ENCODE measurements at regions not wholly inside any gene's neighbourhood (a gene's known extent, or its start where the extent isn't known, plus 50 kb on each side); places are given as distances from the start of the nearest gene placed in this dataset.

DNA sequence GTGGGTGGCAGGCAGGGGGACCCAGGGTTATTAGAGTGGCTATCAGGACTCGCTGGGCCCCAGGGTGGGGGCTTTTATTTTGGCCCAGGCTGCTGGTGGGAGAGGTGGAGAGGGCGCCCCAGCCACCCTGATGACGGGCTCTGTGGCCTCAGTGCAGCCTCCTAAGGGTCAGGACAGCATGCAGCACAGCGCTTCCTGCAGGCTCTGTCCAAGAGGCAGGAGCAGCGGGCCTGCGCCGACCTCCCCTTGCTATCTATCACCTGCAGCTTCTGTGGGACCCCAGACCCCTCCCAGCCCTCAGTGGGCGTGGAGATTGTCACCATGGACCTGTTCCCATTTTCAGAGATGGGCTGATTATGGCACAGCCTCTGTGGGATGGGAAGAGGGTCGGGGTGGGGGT is 54.3 kb upstream of the PPARA start:
- no peak overlapping the region for H3K9ac ChIP-seq (ENCODE audit: low read length)
- no peak for TF ChIP-seq EZH2 (IDR thresholded peaks at IDR 0.05; ENCODE audit: borderline replicate concordance, low read length)
- no peak for TF ChIP-seq CTCF (IDR thresholded peaks at IDR 0.05; ENCODE audit: low read length)
- no peak overlapping the region for H3K27ac ChIP-seq (ENCODE audit: low read depth, low read length, poor library complexity, severe bottlenecking)
- no peaks in the 10 kb centered on the region for H3K9me2 ChIP-seq (ENCODE audit: low read depth, low read length)
- no peaks in the 10 kb centered on the region for H3K27me3 ChIP-seq (ENCODE audit: insufficient read depth, low read length)
- no peak overlapping the region for H3K4me2 ChIP-seq (ENCODE audit: low read length)
- H3K9me3 ChIP-seq (ENCODE audit: low read length) = no peaks in the 10 kb centered on the region
- H3K4me1 ChIP-seq (ENCODE audit: insufficient read depth, low read length, severe bottlenecking) = no peaks in the 10 kb centered on the region
- H4K20me1 ChIP-seq (ENCODE audit: insufficient read depth, low read length) = no peaks in the 10 kb centered on the region
- H3K36me3 ChIP-seq (ENCODE audit: insufficient read depth, low read length) = peaks cover 22% of the 10 kb centered on the region
- no peak overlapping the region for H2AFZ ChIP-seq (ENCODE audit: low read length)
- no peaks in the 10 kb centered on the region for H3K79me2 ChIP-seq (ENCODE audit: insufficient read depth, low read length)
- no peak overlapping the region for H3K4me3 ChIP-seq (ENCODE audit: low read depth, low read length, poor library complexity, severe bottlenecking)
- no peaks in the 10 kb centered on the region for H3F3A ChIP-seq (ENCODE audit: insufficient read depth, low read length)

DNA sequence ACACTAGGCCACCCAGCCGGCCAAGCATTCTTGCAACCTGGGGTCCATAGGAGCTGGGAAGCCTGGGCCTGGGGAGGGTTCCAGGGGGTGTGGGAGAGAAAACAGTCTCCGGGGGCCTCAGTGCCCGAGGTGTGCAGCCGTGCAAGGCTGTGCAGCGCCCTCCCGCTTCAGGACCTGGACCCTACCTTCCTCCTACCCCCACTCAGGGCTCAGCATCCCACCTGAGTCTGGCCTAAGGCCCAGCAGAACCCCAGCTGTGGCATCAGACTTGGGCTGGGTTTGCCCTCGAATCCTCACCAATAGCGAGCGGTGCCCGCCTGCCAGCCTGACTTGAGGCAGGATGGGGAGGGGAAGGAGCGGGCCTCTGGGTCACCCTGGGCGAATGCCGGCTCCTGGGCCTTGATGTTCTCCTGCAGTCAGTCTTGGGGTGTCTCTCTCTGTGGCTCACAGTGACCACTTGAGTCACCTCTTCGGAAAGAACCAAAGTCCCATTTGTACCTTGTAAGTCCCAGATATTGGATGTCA is 53.6 kb upstream of the PPARA start:
- H2AFZ ChIP-seq (ENCODE audit: low read length) = no peak overlapping the region
- H3K4me1 ChIP-seq (ENCODE audit: insufficient read depth, low read length, severe bottlenecking) = no peaks in the 10 kb centered on the region
- no peaks in the 10 kb centered on the region for H3K79me2 ChIP-seq (ENCODE audit: insufficient read depth, low read length)
- no peaks in the 10 kb centered on the region for H3K27me3 ChIP-seq (ENCODE audit: insufficient read depth, low read length)
- no peak overlapping the region for H3K27ac ChIP-seq (ENCODE audit: low read depth, low read length, poor library complexity, severe bottlenecking)
- peaks cover 27% of the 10 kb centered on the region for H3K36me3 ChIP-seq (ENCODE audit: insufficient read depth, low read length)
- H3K4me3 ChIP-seq (ENCODE audit: low read depth, low read length, poor library complexity, severe bottlenecking) = no peak overlapping the region
- no peaks in the 10 kb centered on the region for H3K9me3 ChIP-seq (ENCODE audit: low read length)
- H3K9me2 ChIP-seq (ENCODE audit: low read depth, low read length) = no peaks in the 10 kb centered on the region
- H3K9ac ChIP-seq (ENCODE audit: low read length) = no peak overlapping the region
- TF ChIP-seq CTCF (IDR thresholded peaks at IDR 0.05; ENCODE audit: low read length) (no peak), EZH2 (IDR thresholded peaks at IDR 0.05; ENCODE audit: borderline replicate concordance, low read length) (no peak)
- H3F3A ChIP-seq (ENCODE audit: insufficient read depth, low read length) = no peaks in the 10 kb centered on the region
- H4K20me1 ChIP-seq (ENCODE audit: insufficient read depth, low read length) = no peaks in the 10 kb centered on the region
- H3K4me2 ChIP-seq (ENCODE audit: low read length) = no peak overlapping the region

DNA sequence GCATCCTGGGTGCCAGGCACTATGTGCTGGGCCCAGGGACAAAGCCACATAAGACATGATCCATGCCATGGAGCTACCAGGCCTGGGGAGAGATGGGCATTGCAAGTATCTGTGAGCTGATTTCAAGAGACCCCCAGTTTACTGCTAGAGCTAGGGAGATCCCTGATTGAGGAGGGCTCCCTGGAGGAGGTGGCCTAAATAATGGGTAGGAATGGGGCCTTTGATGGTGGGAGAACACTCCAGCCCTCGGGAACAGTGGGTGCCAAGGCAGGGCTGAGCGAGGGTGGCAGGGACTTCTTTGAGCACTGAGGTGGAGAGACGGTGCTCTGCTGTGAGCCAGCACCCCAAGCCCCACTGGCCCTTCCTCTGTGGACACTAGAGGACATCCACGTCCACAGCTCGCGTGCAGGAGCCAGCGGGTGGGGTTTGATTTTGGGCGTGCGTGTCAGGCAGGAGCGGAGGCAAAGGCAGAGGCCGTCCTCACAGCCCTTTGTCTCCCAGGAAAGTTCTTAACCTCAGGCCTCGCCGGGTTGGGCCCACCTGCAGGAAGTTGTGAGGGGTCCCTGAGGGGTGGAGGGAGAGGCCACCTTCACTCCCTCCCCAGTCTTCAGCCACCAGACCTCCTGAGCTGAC is 52.9 kb upstream of the PPARA start:
- H3K4me1 ChIP-seq (ENCODE audit: insufficient read depth, low read length, severe bottlenecking) = no peaks in the 10 kb centered on the region
- no peaks in the 10 kb centered on the region for H3K79me2 ChIP-seq (ENCODE audit: insufficient read depth, low read length)
- no peaks in the 10 kb centered on the region for H4K20me1 ChIP-seq (ENCODE audit: insufficient read depth, low read length)
- H3K27ac ChIP-seq (ENCODE audit: low read depth, low read length, poor library complexity, severe bottlenecking) = no peak overlapping the region
- no peaks in the 10 kb centered on the region for H3K27me3 ChIP-seq (ENCODE audit: insufficient read depth, low read length)
- H3K4me3 ChIP-seq (ENCODE audit: low read depth, low read length, poor library complexity, severe bottlenecking) = no peak overlapping the region
- H3K36me3 ChIP-seq (ENCODE audit: insufficient read depth, low read length) = peaks cover 24% of the 10 kb centered on the region
- H3K9me2 ChIP-seq (ENCODE audit: low read depth, low read length) = no peaks in the 10 kb centered on the region
- no peaks in the 10 kb centered on the region for H3F3A ChIP-seq (ENCODE audit: insufficient read depth, low read length)
- no peak overlapping the region for H3K4me2 ChIP-seq (ENCODE audit: low read length)
- no peaks in the 10 kb centered on the region for H3K9me3 ChIP-seq (ENCODE audit: low read length)
- no peak overlapping the region for H2AFZ ChIP-seq (ENCODE audit: low read length)
- TF ChIP-seq EZH2 (IDR thresholded peaks at IDR 0.05; ENCODE audit: borderline replicate concordance, low read length) = no peak
- no peak for TF ChIP-seq CTCF (IDR thresholded peaks at IDR 0.05; ENCODE audit: low read length)
- no peak overlapping the region for H3K9ac ChIP-seq (ENCODE audit: low read length)

All from OCI-LY1 (cell line).